HepG2 (cell line): ENCODE measurements at regions not wholly inside any gene's neighbourhood (a gene's known extent, or its start where the extent isn't known, plus 50 kb on each side); places are given as distances from the start of the nearest gene placed in this dataset.

ENCODE experiments used
- ATAC-seq: fragments of 200-7000 bp; cut with Tn5 transposase; 3 replicates; pipeline ENCODE4 v1.9.1; 2020; ENCODE audit warnings: mild to moderate bottlenecking, moderate library complexity
- BruUV-seq: library from RNA; stranded (reverse); fragments of 400-500 nt; replicated peaks from 2 replicates; lab custom pipeline; 2021; lab: Mats Ljungman, UMichigan
- CTCF ChIA-PET: fragments of 300-600 bp; formaldehyde crosslinking; extraction: SDS; loops from one replicate; lab custom pipeline; 2021; ENCODE audit warnings: low total read pairs, inconsistent platforms, low intra/inter-chr PET ratio; lab: Yijun Ruan, JAX
- POLR2A ChIA-PET: fragments of 350-600 bp; sonication (Branson Sonifier 250); formaldehyde crosslinking; loops from one replicate; lab custom pipeline; 2020; ENCODE audit warnings: antibody characterized with exemption, inconsistent platforms; lab: Yijun Ruan, JAX
- DNase-seq: peaks from one replicate; pipeline ENCODE4 v3.0.0-alpha.2; 2015; ENCODE audit warnings: low spot score
- FAIRE-seq: peaks from 3 replicates; lab custom pipeline; 2011; peaks lifted over from hg19 to GRCh38; lab: Jason Lieb, UNC
- H2AFZ ChIP-seq: one replicate; pipeline ENCODE4 v1.6.1; 2011; ENCODE audit warnings: low read length, inconsistent platforms
- H3K27ac ChIP-seq: fragments of 300-600 bp; 3 replicates; pipeline ENCODE4 v1.8.0; 2011; ENCODE audit warnings: mixed run types, mild to moderate bottlenecking, mixed read lengths, low read length, inconsistent platforms; ENCODE audit not compliant: insufficient read depth; ENCODE audit errors: extremely low read length
- H3K27me3 ChIP-seq, 2 experiments: fragments of 200-600 bp in 1 of 2; 2 replicates in 1 of 2; 3 replicates in 1 of 2; pipeline versions ENCODE4 v1.6.0 to v1.8.0; 2011; ENCODE audit warnings: low read length in 2 of 2, mild to moderate bottlenecking in 2 of 2, moderate library complexity in 2 of 2, inconsistent platforms in 1 of 2; ENCODE audit not compliant: insufficient read depth in 2 of 2, control insufficient read depth in 1 of 2
- H3K36me3 ChIP-seq, 2 experiments: fragments of 200-600 bp in 1 of 2; replicated peaks in 1 of 2; 2 replicates in 1 of 2; 3 replicates in 1 of 2; pipeline versions ENCODE4 v1.5.1 to v1.8.0; 2011; ENCODE audit warnings: low read length in 2 of 2, inconsistent platforms in 1 of 2; ENCODE audit not compliant: insufficient read depth in 2 of 2, control insufficient read depth in 1 of 2
- H3K4me1 ChIP-seq: 2 replicates; pipeline ENCODE4 v1.5.1; 2012; ENCODE audit warnings: low read length, inconsistent platforms; ENCODE audit not compliant: insufficient read depth
- H3K4me2 ChIP-seq: 2 replicates; pipeline ENCODE4 v1.6.0; 2011; ENCODE audit warnings: low read depth, low read length, inconsistent platforms
- H3K4me3 ChIP-seq, 3 experiments: fragments of 200-600 bp in 1 of 3; sonication (generic), shearing (Covaris generic) in 1 of 3; replicated peaks in 1 of 3; 2 replicates each; pipeline ENCODE4 v1.5.1; 2011 to 2016; ENCODE audit warnings: low read length in 3 of 3, inconsistent platforms in 2 of 3, low read depth in 2 of 3, mild to moderate bottlenecking in 2 of 3, control low read depth in 1 of 3, mixed read lengths in 1 of 3; ENCODE audit not compliant: insufficient read depth in 1 of 3
- H3K79me2 ChIP-seq: one replicate; pipeline ENCODE4 v1.6.1; 2011; ENCODE audit warnings: low read length, inconsistent platforms; ENCODE audit not compliant: insufficient read depth
- H3K9ac ChIP-seq: 2 replicates; pipeline ENCODE4 v1.6.0; 2011; ENCODE audit warnings: mild to moderate bottlenecking, low read depth, low read length, inconsistent platforms; ENCODE audit not compliant: insufficient read depth
- H3K9me3 ChIP-seq: 2 replicates; pipeline ENCODE4 v1.5.1; 2012; ENCODE audit warnings: mild to moderate bottlenecking, low read length
- H4K20me1 ChIP-seq: 2 replicates; pipeline ENCODE4 v1.6.0; 2011; ENCODE audit warnings: inconsistent platforms, mild to moderate bottlenecking, low read length, moderate library complexity; ENCODE audit not compliant: insufficient read depth
- ATAD3A ChIP-seq: sonication (generic); formaldehyde crosslinking; IDR thresholded peaks from 2 replicates; pipeline ENCODE4 v1.4.0; 2020; ENCODE audit warnings: missing genetic modification reagents
- JARID2 ChIP-seq: sonication (generic); formaldehyde crosslinking; IDR thresholded peaks from 2 replicates; pipeline ENCODE4 v1.8.1; 2023; ENCODE audit warnings: missing genetic modification reagents, inconsistent platforms; ENCODE audit not compliant: insufficient replicate concordance
- TBX2 ChIP-seq: sonication (generic); formaldehyde crosslinking; IDR thresholded peaks from 2 replicates; pipeline ENCODE4 v1.5.0; 2020; ENCODE audit warnings: missing genetic modification reagents, mild to moderate bottlenecking, borderline replicate concordance
- THAP9 ChIP-seq: sonication (generic); formaldehyde crosslinking; IDR thresholded peaks from 2 replicates; pipeline ENCODE4; 2020; ENCODE audit warnings: missing genetic modification reagents, mild to moderate bottlenecking, borderline replicate concordance
- TOE1 ChIP-seq: sonication (generic); formaldehyde crosslinking; IDR thresholded peaks from 2 replicates; pipeline ENCODE4 v1.4.0; 2020; ENCODE audit warnings: mild to moderate bottlenecking, missing genetic modification reagents
- YEATS4 ChIP-seq: sonication (generic); formaldehyde crosslinking; IDR thresholded peaks from 2 replicates; pipeline ENCODE4 v1.4.0; 2020; ENCODE audit warnings: missing genetic modification reagents, borderline replicate concordance
- WGBS: methylation state at CpG from one replicate; pipeline ENCODE4 v1.1.6; 2017; ENCODE audit warnings: low lambda C conversion rate; 5-methylcytosine and 5-hydroxymethylcytosine counted together
- in situ Hi-C: cut with HindIII; loops from 2 replicates; pipeline ENCODE4 v1.10.0; 2017; ENCODE audit warnings: low pct_unique_long_range_greater_than_20kb; ENCODE audit not compliant: extremely low pct_ligation_motif_present
- intact Hi-C: fragments of 100-400 bp; cut with micrococcal nuclease; formaldehyde crosslinking; loops from one replicate; pipeline ENCODE4 v1.10.0; 2022; ENCODE audit not compliant: unreplicated experiment

- no peaks in the 10 kb centered on the region for H3K79me2 ChIP-seq
Observed at GRCh38 chr3:158909870-158910269, 108.0 kb downstream of the MFSD1 start.

More at GRCh38 chr3:158909870-158910269, 108.0 kb downstream of the MFSD1 start:
- H3K4me1 ChIP-seq = no peaks in the 10 kb centered on the region
- H3K4me3 ChIP-seq = no peak overlapping the region
- WGBS = 7% methylated on average over 1 of the region's 2 CpGs
- intact Hi-C loops (no loop called here), in situ Hi-C loops (no loop called here)
- no peak for TF ChIP-seq TOE1 (CRISPR knock-in tag)
- TF ChIP-seq THAP9 (CRISPR knock-in tag) = no peak
- TF ChIP-seq JARID2 = no peak
- no peak for TF ChIP-seq YEATS4
- no peak for TF ChIP-seq TBX2
- no peak for TF ChIP-seq ATAD3A (CRISPR knock-in tag)
- no peak for ATAC-seq
- FAIRE-seq = no peak
- ChIA-PET POLR2A (no interaction called here), CTCF (no interaction called here)
- no peak for DNase-seq
- H4K20me1 ChIP-seq = no peaks in the 10 kb centered on the region
- peaks cover 0 to 5% of the 10 kb centered on the region in 2 experiments; a peak in 1 of 5 replicates for H3K27me3 ChIP-seq
- no peaks in the 10 kb centered on the region for H3K9me3 ChIP-seq
- H3K27ac ChIP-seq = no peak overlapping the region
- no peak overlapping the region for H3K9ac ChIP-seq
- H2AFZ ChIP-seq = no peak overlapping the region
- BruUV-seq = no TSS peak
- no peak overlapping the region for H3K4me2 ChIP-seq
- H3K36me3 ChIP-seq = no peaks in the 10 kb centered on the region
